LNCAP (cell line): ENCODE measurements at regions not wholly inside any gene's neighbourhood (a gene's known extent, or its start where the extent isn't known, plus 50 kb on each side); places are given as distances from the start of the nearest gene placed in this dataset.

Source experiments
- CTCF ChIP-seq: fragments of 450-650 bp; IDR thresholded peaks from 2 replicates; pipeline ENCODE4 v1.5.1; 2017; ENCODE audit warnings: mild to moderate bottlenecking

GRCh38 chr1:101364370-101365120 is 127.7 kb downstream of the S1PR1 start:
- no peak for TF ChIP-seq CTCF

- TF ChIP-seq CTCF, result no peak
Observed at GRCh38 chr1:101365186-101365585, 128.4 kb downstream of the S1PR1 start.

GRCh38 chr1:101365878-101366277 is 129.1 kb downstream of the S1PR1 start:
- TF ChIP-seq CTCF, result no peak

- TF ChIP-seq CTCF, result no peak
Observed at GRCh38 chr1:101366513-101367215, 129.8 kb downstream of the S1PR1 start.

- TF ChIP-seq CTCF, result no peak
Observed at GRCh38 chr1:101367630-101368029, 130.8 kb downstream of the S1PR1 start.

- TF ChIP-seq CTCF, result no peak
Observed at GRCh38 chr1:101370488-101370887, 133.7 kb downstream of the S1PR1 start.

- TF ChIP-seq CTCF, result no peak
Observed at GRCh38 chr1:101371259-101371658, 134.4 kb downstream of the S1PR1 start.
